ENCODE measurements at regions not wholly inside any gene's neighbourhood (a gene's known extent, or its start where the extent isn't known, plus 50 kb on each side); places are given as distances from the start of the nearest gene placed in this dataset.
"Not testable (repeated sequence)": the region's sequence is repeated elsewhere in the genome, so short reads cannot be mapped to it uniquely, and the experiment has no call there.

DNA sequence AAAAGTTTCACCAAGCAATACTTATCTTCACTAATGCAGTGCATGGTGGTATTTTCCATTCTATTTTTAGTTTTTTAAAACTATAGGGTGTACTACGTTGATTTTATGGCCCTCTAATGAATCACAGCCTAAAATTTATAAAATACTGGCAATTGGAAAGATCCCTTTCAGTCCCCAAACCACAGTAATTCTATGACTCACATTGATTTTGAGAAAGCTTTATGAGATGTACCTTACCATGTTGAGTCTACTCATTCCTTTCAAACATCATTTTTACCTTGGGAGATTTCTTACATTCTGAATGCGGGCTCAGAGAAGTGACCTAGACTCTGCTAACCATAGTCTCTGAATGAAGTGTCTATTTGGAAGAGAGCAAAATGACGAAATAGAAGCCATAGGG lies 141.6 kb downstream of the GPR85 start:
- no peak for DNase-seq (ENCODE audit: extremely low read depth, low read depth)
- H3K4me3 ChIP-seq (replicated peaks; ENCODE audit: low read depth, low read length): no peak overlapping the region
- TF ChIP-seq, protein P1, sequence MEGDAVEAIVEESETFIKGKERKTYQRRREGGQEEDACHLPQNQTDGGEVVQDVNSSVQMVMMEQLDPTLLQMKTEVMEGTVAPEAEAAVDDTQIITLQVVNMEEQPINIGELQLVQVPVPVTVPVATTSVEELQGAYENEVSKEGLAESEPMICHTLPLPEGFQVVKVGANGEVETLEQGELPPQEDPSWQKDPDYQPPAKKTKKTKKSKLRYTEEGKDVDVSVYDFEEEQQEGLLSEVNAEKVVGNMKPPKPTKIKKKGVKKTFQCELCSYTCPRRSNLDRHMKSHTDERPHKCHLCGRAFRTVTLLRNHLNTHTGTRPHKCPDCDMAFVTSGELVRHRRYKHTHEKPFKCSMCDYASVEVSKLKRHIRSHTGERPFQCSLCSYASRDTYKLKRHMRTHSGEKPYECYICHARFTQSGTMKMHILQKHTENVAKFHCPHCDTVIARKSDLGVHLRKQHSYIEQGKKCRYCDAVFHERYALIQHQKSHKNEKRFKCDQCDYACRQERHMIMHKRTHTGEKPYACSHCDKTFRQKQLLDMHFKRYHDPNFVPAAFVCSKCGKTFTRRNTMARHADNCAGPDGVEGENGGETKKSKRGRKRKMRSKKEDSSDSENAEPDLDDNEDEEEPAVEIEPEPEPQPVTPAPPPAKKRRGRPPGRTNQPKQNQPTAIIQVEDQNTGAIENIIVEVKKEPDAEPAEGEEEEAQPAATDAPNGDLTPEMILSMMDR (IDR thresholded peaks at IDR 0.05; ENCODE audit: low read depth, low read length, missing control alignments): no peak

DNA sequence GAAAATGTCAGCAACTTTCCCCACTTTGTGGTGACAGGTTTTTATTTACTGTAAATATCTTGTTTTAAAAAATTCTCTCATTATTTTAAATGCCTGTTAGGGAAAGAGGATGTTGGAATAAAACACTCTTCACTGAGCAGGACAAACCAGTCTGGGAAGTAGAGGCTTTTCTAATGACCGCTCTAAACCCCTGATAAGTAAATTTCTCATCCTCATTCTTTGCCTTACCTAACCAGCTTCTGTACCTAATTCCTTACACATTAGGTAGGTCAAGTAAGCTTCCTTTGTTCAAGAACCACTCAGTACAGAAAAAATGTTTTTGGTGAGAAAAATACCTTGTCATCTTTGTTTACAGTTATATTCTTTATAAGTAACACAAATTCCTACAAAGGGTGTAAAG lies 143.6 kb downstream of the GPR85 start:
- H3K4me3 ChIP-seq (replicated peaks; ENCODE audit: low read depth, low read length): no peak overlapping the region
- TF ChIP-seq, protein P1 (IDR thresholded peaks at IDR 0.05; ENCODE audit: low read depth, low read length, missing control alignments): no peak
- DNase-seq (ENCODE audit: extremely low read depth, low read depth): no peak

DNA sequence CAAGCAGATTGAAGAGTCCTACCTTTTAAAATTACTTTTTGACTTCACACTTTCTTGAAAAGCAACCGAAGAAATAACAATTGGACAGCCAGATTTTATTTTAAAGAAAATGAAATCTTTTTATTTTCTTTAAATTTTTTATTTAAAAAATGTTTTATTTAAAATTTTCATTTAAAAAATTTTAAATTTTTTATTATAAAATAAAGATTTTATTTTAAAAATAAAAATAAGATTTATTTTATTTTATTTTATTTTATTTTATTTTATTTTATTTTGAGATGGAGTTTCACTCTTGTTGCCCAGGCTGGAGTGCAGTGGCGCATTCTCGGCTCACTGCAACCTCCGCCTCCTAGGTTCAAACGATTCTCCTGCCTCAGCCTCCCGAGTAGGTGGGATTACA lies 144.5 kb downstream of the GPR85 start:
- H3K4me3 ChIP-seq (replicated peaks; ENCODE audit: low read depth, low read length); DNase-seq (ENCODE audit: extremely low read depth, low read depth): not testable (repeated sequence)

DNA sequence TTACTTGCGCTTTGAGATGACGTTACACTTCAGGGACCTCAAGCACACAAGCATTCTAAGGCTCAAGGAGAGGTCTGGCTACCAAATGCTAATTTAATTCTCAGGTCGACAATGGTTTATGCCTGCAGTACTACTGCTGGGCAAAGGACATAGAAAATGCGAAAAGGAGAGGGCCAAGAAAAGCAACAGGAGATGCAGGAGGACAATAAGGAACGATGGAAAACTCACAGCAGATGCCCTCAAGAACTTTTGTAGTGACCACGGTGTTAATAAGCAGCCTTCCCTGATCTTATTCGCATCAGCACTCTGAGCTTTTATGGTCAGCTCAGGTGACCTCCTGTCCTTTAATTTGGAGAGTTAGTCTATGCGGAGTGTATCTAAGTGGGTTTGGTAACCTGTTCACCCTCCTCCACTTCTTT lies 146.3 kb downstream of the GPR85 start:
- no peak for DNase-seq (ENCODE audit: extremely low read depth, low read depth)
- TF ChIP-seq, protein P1 (IDR thresholded peaks at IDR 0.05; ENCODE audit: low read depth, low read length, missing control alignments): no peak
- H3K4me3 ChIP-seq (replicated peaks; ENCODE audit: low read depth, low read length): peak overlapping the region; percentile 71

DNA sequence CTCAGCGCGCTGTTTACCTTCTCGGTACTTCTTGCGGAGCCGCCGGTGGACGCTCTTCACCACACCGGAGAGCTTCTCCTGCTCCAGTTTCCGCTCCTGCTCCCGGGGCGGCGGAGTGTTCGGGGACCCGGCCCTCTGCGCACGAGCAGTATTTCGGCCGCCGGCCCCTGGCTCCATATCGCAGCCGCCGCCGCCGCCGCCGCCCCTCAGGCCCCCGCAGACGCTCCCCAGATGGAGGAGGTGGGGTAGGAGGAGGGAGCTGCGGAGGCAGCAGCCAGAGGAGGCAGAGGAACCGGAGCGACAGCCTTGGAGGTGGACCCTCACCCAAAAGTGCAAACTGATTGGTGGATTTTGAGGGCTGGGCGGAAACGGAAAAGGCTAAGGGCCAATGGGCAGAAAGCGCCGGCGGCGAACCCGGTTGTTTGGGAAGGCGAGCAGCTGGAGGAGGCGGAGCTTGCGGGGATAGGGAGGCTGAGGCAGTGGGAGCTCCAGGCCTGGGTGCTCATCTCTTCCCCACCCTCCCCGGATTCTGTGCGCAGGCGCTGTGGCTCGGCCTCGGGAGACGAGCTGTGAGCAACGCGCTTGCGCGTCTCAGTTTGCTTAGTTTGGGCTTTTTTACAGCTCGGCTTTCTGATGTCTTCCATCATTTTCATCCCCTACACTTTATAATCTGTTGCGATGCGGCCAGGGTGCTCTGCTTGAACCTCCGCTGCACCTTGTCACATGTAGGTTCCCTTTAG lies 146.9 kb downstream of the GPR85 start:
- TF ChIP-seq, protein P1 (IDR thresholded peaks at IDR 0.05; ENCODE audit: low read depth, low read length, missing control alignments): no peak
- DNase-seq (ENCODE audit: extremely low read depth, low read depth): peak; percentile 97
- peak overlapping the region; percentile 71 for H3K4me3 ChIP-seq (replicated peaks; ENCODE audit: low read depth, low read length)

DNA sequence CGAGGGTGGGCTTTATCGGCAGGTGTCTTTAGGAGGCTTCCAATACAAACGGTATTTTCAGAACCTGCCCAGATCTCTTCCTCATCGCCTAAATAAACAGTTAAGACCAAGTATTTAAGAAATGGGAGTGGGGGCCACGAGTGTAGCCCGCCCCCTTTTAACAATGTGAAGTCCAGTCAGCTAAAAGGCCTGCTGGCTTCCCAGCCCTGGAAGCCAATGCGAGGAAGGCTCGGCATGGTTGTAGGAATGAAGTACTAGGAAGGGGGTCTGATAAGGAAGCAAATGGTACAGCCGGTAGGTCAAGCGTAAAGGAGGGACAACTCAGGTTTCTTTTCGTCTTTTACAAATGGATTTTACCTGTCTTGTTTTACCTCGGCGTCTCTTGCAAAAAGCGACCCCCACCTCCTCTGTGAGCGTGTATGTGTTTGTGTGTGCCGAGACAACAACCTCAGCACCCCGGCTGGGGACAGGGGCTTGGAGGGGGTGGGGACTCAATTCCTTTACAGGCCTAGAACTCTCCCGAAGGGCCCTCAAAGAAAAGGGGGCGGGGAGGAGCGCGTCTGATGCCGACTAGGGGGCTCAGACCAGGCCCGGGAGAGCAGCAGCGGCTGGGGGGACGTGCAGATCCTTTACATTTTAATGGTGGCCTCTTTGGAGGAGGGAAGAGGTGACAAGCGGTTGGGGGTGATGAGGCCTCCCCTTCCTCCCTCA lies 147.6 kb downstream of the GPR85 start:
- DNase-seq (ENCODE audit: extremely low read depth, low read depth): no peak
- peak overlapping the region; percentile 71 for H3K4me3 ChIP-seq (replicated peaks; ENCODE audit: low read depth, low read length)
- TF ChIP-seq, protein P1 (IDR thresholded peaks at IDR 0.05; ENCODE audit: low read depth, low read length, missing control alignments): no peak

DNA sequence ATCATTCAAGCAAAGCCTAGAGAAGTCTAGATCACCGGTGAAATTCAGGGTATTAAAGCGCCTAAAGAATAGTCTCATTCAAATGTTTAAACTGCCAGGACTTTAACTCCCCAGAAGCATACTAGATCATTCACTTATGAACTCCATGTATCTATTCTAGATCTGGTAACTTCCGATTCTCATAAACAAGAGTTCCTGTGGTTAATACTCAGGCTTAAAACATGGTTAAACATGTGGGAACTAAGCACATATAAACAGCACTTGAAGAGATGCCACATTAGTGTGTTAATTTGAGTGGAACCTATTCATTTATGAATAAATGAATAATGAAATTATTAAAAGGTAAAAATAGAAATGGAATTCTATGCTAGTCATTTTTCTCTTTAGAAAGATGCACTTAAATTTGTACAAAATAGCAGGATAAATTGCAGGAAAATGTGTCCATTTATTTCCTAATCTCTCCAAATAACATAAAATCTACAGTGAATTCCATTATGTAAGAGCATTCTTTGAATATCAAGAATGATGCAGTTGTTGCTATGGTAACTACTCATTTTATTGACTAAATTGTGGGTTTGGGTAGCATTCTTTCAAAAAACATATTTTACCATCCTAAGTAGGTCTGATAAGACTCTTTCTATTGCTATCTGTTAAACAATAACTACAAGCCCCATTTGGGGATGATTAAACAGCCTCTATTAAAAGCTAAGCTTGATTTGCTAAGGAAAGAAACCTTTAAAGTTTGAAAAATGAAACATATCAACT lies 147.6 kb upstream of the TMEM168 start:
- H3K4me3 ChIP-seq (replicated peaks; ENCODE audit: low read depth, low read length): peak overlapping the region; percentile 71; the same call in 1 of the 2 replicates
- DNase-seq (ENCODE audit: extremely low read depth, low read depth): no peak
- TF ChIP-seq, protein P1 (IDR thresholded peaks at IDR 0.05; ENCODE audit: low read depth, low read length, missing control alignments): no peak
